NCI-H748 treated with DMSO at 0.1 percent for 48 hours (cell line): ENCODE measurements at regions not wholly inside any gene's neighbourhood (a gene's known extent, or its start where the extent isn't known, plus 50 kb on each side); places are given as distances from the start of the nearest gene placed in this dataset.

Experiments used
- DNase-seq: peaks from one replicate; lab custom pipeline; 2025; lab: John Stamatoyannopoulos, UW

- no peak for DNase-seq
Measured at GRCh38 chr4:96097040-96097607, 257.2 kb downstream of the PDHA2 start.

GRCh38 chr4:96097693-96098092 lies 257.8 kb downstream of the PDHA2 start:
- DNase-seq, result no peak

GRCh38 chr4:96099031-96099430 lies 259.1 kb downstream of the PDHA2 start:
- DNase-seq, result no peak

- no peak for DNase-seq
Measured at GRCh38 chr4:96102541-96103026, 262.7 kb downstream of the PDHA2 start.

GRCh38 chr4:96103086-96103485 lies 263.2 kb downstream of the PDHA2 start:
- no peak for DNase-seq

- no peak for DNase-seq
Measured at GRCh38 chr4:96108146-96108545, 268.3 kb downstream of the PDHA2 start.

- no peak for DNase-seq
Measured at GRCh38 chr4:96112631-96113030, 272.7 kb downstream of the PDHA2 start.

- DNase-seq, result no peak
Measured at GRCh38 chr4:96120206-96120605, 280.3 kb downstream of the PDHA2 start.

- DNase-seq, result no peak
Measured at GRCh38 chr4:96126227-96126626, 286.3 kb downstream of the PDHA2 start.

- DNase-seq, result no peak
Measured at GRCh38 chr4:96131186-96131585, 291.3 kb downstream of the PDHA2 start.

GRCh38 chr4:96134806-96135205 lies 294.9 kb downstream of the PDHA2 start:
- DNase-seq, result no peak

GRCh38 chr4:96136056-96136455 lies 296.2 kb downstream of the PDHA2 start:
- DNase-seq, result no peak

- DNase-seq, result no peak
Measured at GRCh38 chr4:96139251-96139929, 299.5 kb downstream of the PDHA2 start.

GRCh38 chr4:96145601-96146000 lies 305.7 kb downstream of the PDHA2 start:
- DNase-seq, result no peak

- DNase-seq, result no peak
Measured at GRCh38 chr4:96146686-96147085, 306.8 kb downstream of the PDHA2 start.

- no peak for DNase-seq
Measured at GRCh38 chr4:96149894-96150293, 310.0 kb downstream of the PDHA2 start.

GRCh38 chr4:96150466-96150865 lies 310.6 kb downstream of the PDHA2 start:
- DNase-seq, result no peak

- DNase-seq, result no peak
Measured at GRCh38 chr4:96152824-96153223, 312.9 kb downstream of the PDHA2 start.

GRCh38 chr4:96154676-96155075 lies 314.8 kb downstream of the PDHA2 start:
- no peak for DNase-seq

GRCh38 chr4:96162636-96163035 lies 322.7 kb downstream of the PDHA2 start:
- DNase-seq, result no peak

- no peak for DNase-seq
Measured at GRCh38 chr4:96164814-96165351, 325.0 kb downstream of the PDHA2 start.

GRCh38 chr4:96166806-96167205 lies 326.9 kb downstream of the PDHA2 start:
- DNase-seq, result no peak

- DNase-seq, result peak; percentile 31
Measured at GRCh38 chr4:96170198-96170597, 330.3 kb downstream of the PDHA2 start.

GRCh38 chr4:96173756-96174155 lies 333.9 kb downstream of the PDHA2 start:
- DNase-seq, result no peak
